NCI-H2196 treated with DMSO at 0.1 percent for 48 hours (cell line): ENCODE measurements at regions not wholly inside any gene's neighbourhood (a gene's known extent, or its start where the extent isn't known, plus 50 kb on each side); places are given as distances from the start of the nearest gene placed in this dataset.

Experiments used
- DNase-seq: peaks from one replicate; lab custom pipeline; 2025; ENCODE audit not compliant: unreplicated experiment; lab: John Stamatoyannopoulos, UW

- no peak for DNase-seq
Measured at GRCh38 chr12:124096109-124096508, 123.1 kb downstream of the ZNF664 start.

DNA sequence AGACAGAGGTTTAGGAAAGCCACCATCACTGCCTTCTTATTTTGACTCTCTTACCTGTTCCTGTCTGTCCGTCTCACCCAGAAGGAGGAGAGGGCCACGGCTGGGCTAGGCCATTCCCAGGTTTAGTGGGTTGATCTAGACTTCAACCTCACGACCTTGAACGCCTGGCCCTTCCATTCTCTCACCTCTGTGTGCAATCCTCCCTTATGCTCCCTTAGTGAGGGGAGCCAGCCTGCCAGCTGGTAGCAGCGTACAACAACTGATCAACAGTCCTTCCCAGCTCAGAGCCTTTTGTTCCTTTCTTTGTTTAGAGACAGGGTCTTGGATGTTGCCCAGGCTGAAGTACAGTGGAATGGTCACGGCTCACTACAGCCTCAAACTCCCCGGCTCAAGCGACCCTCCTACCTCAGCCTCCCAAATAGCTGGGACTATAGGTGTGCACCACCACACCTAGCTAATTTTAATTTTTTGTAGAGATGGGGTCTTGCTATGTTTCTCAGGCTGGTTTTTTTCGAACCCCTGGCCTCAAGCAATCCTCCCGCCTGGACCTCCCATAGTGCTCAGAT is 123.9 kb downstream of the ZNF664 start:
- no peak for DNase-seq

DNA sequence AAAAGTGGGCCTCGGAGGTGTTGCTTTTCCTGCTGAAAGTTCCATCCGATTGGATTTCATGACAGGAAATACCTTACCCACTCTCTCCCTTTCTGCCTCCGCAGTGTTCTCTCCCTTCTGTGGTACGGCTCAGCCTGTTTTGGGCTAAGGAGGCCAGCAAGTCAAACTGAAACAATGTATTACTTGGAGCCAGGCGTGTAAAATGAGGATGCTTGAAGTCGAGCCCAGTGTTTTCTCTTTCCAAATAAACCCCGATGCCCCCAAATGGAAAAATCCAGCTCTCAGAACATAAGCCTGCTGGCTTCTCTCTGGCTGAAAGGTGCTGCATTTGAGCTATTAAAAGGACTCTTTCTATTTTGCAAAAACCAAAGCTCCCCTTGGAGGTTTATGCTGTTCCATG is 124.7 kb downstream of the ZNF664 start:
- DNase-seq: no peak

- DNase-seq: no peak
Measured at GRCh38 chr12:124098101-124098757, 125.2 kb downstream of the ZNF664 start.

DNA sequence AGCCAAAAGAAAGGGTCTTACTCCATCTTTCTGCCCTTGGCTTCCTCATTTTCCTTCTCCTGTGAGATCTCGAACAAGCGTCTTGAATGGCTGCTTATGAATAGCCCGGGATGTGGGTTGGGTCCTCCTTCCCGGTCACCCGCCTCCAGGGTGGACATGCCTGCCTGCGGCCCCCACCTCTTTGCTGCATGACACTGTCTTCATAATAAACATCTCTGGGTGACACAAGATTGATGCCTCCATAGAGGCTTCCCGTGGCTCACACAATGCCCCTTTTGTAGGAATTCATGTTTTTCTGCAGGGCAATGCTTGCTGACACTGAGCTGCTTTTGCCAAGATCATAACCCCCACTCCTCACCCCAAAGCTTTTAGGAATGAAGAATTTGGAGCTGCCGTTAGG is 125.9 kb downstream of the ZNF664 start:
- DNase-seq: no peak

- DNase-seq: no peak
Measured at GRCh38 chr12:124099661-124100060, 126.6 kb downstream of the ZNF664 start.

DNA sequence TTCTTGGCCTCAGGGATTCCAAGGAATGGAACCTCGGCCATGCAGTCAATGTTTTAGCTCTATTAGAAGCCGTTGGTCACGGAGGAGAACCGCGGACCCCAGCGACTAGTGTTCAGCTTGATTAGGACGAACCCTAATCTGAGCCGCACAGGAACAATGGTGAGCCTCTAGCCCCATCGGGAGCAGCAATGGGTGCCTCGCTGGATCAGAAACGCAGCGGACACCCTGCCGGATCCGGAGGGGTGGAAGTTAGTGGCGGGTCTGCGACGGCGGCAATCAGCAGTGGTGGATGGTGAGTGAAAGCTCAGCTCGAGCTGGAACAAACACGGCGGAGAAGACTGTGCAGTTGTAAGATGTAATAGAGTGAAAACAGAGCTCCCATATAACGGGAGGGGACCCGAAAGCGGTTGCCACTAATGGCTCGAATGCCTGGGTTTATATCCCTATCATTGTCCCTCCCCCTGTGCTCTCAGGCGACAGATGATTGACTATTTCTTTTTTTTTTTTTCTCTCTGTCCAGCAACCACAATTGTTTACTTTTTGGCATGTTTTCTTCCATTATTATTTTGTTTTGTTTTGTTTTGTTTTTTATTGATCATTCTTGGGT is 127.7 kb downstream of the ZNF664 start:
- no peak for DNase-seq

- DNase-seq: no peak
Measured at GRCh38 chr12:124105546-124105945, 132.5 kb downstream of the ZNF664 start.

DNA sequence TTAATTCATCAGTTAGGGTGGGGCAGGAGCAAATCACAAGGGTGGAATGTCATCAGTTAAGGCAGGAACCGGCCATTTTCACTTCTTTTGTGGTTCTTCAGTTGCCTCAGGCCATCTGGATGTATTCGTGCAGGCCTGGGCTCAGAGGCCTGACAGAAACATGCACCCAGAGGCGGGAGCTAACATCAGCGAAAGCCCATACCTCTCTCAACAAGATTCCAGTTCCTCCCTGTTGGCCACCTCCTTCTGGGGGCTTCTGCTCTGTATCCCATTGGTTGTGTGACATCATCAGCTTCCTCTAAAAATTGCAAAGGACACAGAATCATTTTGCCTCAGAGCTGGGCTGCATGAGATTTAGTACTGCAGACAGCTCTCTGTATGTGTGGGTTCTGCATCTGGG is 134.3 kb downstream of the ZNF664 start:
- DNase-seq: no peak

GRCh38 chr12:124109760-124110159 is 136.7 kb downstream of the ZNF664 start:
- no peak for DNase-seq

DNA sequence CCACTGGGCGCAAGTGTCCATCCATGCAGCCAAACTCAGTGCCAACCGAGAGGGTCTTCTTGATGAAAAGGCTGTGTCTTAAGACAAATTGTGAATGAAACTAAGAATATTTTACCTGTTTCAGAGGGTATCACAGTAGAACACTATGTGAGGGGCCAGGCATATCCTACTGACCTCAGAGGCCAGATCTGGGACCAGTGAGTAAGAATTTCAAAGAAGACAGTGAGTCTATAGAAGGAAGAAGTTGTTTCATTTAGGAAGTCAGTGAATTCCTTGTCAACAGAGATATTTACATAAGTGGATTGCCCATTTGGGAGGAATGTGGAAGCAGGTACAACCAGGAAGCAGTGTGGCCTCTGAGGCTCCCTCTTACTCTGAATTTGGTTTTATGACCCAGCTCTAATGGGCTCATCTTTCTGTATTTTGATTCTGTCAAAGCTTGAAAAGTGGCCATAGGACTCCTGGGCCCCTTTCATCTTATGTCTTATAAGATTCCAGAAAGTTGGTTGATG is 137.4 kb downstream of the ZNF664 start:
- no peak for DNase-seq

DNA sequence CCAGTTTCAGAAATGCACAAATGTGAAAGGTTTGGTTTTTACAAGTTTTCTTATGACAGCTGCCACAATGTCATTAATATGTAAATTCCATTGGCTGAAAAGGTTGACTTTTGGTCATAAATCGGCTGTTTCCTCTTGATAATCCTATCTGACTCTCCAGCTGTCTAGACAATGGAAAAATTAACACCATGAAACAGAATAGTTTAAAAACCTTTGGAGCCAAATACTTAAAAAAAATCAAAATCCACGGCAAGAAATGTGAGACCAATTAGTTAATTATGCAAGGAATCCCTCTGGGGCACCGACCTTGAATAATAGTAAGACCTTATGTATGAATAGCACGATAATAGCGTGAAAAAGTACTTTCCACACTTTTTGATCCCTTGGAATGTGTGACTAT is 138.0 kb downstream of the ZNF664 start:
- no peak for DNase-seq

GRCh38 chr12:124114316-124114715 is 141.3 kb downstream of the ZNF664 start:
- DNase-seq: no peak

DNA sequence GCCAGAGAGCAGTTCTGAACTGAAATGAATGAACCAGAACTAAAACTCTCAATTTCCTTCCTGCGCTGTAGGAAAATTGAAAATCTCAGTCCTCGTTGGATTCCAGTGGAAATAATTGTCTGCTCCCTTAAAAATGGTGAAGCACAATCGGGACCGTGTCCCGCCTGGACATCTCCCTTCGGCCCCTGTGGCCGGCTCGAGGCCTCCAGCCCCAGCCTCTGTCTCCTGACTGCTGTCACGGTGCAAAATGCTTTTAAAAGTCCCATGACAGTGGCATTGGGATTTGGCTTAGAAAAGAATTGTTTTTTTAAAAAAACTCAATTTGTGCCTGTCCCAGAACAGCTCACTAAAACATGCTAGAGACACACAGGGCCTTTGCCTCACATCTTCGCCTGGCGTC is 142.5 kb downstream of the ZNF664 start:
- no peak for DNase-seq

DNA sequence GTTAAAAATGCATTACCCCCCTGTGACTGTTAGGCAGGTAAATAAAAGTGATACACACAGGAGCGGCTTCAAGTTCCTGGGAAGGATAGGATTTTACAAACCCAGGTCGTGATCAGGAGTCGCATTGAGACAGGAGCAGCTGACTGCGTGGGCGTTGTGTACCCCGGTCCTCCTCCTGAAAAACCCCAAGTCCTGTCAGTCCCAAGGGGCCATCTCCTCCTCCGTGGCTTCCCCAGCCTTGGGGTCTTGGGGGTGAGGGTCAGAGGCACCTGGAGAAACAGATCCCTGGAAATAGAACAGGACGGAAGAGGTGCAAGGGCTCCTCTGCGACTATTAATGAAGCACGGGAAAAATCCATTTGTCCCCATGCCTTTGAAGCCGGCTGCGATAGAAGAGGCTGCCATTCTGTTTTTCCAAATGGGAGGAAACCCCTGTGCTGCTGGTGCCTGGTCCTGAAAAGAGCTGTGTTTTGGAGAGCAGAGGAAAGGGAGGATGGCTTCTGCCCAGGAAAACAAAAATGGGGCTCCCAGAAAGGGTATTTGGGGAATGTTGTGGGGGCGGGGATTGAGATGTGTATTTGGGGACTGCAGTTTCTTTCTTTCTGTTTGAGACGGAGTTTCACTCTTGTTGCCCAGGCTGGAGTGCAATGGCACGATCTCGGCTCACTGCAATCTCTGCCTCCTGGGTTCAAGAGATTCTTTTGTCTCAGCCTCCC is 143.1 kb downstream of the ZNF664 start:
- DNase-seq: no peak

DNA sequence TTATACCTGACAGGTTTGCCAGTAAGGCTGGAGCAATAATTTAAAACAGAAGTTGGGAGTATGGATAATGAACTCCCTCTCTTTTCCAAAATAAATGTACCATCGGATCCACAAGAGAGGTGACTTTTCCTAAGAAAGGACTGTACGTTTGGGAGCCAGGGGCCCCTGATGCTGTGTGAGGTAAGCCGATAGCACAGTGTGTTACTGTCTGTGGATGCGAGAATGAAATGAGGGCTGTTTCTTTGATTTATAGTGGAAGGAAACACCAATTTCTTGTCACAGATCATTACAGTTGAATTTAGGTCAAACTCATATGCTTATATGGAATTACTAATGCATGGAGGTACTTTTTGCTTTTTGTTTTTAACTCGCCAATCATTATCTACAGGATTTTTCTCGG is 147.7 kb downstream of the ZNF664 start:
- no peak for DNase-seq

DNA sequence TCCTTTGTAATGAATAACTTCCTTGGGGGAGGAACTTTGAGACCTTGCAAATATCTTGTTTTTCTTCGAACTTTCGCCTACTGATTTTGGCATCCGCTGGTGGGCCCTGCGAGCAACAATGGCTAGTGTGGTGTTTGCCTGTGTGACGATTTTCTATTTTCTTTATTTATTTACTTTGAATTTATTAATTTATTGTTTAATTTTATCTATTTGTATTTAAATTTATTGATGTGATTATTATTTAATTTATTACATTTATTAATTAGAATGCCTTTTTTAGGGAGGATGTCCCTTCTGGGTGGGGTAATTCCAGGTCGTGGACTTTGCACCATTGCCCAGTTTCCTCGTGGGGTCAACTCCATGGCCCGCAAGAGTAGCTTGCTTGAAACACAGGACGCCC is 149.7 kb downstream of the ZNF664 start:
- no peak for DNase-seq

- no peak for DNase-seq
Measured at GRCh38 chr12:124123296-124124000, 150.4 kb downstream of the ZNF664 start.

DNA sequence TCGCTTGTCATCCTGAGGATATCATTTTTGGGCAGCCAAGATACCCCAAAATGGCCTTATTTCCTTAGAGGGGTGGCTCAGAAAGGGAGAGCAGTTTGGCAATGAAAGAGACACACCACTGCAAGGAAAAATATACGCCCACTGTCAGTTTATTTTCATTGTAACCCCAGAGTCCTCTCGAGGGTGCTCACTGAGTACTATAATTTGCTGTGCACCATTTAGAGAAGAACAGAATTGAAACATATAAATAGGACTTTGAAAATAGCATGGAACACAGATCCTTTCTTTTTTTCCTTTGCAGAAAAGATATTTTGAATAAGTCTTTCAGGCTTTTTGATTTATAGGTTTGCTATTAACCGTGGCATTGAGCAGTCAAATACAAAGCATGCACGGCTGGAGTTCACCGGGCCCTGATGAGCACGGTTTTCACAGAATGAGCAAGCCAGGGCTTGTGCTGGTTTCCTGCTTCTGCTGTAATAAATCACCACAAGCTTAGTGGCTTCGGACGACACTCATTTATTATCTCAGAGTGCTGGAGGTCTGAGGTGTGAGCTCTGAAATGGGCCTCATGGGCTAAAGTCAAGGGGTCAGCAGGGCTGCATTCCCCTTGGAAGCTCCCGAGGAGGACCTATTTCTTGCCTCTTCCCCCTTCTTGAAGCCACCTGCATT is 152.3 kb downstream of the ZNF664 start:
- no peak for DNase-seq

GRCh38 chr12:124126950-124127655 is 154.1 kb downstream of the ZNF664 start:
- no peak for DNase-seq
